ENCODE measurements at regions not wholly inside any gene's neighbourhood (a gene's known extent, or its start where the extent isn't known, plus 50 kb on each side); places are given as distances from the start of the nearest gene placed in this dataset.
"Not testable (repeated sequence)": the region's sequence is repeated elsewhere in the genome, so short reads cannot be mapped to it uniquely, and the experiment has no call there.

- 0% methylated on average over 4 of the region's 36 CpGs; no CpG with 5 or more reads in 1 of the 2 donors for WGBS, 2 donors
- H3K4me3 ChIP-seq: peak overlapping the region in 2 of 4 donors; percentile 34 to 39
- TF ChIP-seq, protein P1, sequence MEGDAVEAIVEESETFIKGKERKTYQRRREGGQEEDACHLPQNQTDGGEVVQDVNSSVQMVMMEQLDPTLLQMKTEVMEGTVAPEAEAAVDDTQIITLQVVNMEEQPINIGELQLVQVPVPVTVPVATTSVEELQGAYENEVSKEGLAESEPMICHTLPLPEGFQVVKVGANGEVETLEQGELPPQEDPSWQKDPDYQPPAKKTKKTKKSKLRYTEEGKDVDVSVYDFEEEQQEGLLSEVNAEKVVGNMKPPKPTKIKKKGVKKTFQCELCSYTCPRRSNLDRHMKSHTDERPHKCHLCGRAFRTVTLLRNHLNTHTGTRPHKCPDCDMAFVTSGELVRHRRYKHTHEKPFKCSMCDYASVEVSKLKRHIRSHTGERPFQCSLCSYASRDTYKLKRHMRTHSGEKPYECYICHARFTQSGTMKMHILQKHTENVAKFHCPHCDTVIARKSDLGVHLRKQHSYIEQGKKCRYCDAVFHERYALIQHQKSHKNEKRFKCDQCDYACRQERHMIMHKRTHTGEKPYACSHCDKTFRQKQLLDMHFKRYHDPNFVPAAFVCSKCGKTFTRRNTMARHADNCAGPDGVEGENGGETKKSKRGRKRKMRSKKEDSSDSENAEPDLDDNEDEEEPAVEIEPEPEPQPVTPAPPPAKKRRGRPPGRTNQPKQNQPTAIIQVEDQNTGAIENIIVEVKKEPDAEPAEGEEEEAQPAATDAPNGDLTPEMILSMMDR (IDR thresholded peaks at IDR 0.05): peak in 1 of 6 experiments; percentile 27
- H3K9me3 ChIP-seq; DNase-seq; H3K4me1 ChIP-seq; H3K27ac ChIP-seq; H3K36me3 ChIP-seq; intact Hi-C loops (cut with DNase I); H3K27me3 ChIP-seq: not testable (repeated sequence)
Observed at GRCh38 chr9:42550789-42551357, 367.4 kb downstream of the SPATA31A6 start.

DNA sequence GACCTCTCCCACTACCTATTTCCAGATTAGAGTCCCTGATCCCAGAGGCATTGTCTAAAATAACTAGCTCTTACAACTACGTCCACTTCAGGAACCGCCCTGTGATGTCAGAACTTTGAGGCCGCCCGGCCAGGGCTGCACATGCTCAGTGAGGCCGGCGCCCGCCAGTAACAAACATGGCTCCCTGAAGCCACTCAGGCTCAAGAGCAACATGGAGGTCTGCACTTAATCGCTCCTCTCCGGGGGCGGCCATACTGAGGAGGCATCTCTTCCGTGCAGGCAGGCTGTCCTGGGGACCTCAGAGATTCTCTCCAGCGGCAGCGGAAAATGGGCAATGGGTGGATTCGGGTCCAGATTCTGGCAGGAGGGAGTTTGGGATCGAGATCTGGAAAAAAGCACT lies 385.1 kb downstream of the SPATA31A6 start:
- not testable (repeated sequence) for DNase-seq

GRCh38 chr9:42568942-42569556 lies 385.6 kb downstream of the SPATA31A6 start:
- no CpG with 5 or more reads among the region's 34 CpGs for WGBS, 2 donors
- Histone ChIP-seq H3K4me3 (peak overlapping the region in 1 of 4 donors; percentile 47), H3K27ac (peak overlapping the region in 1 of 4 donors; percentile 42)
- intact Hi-C loops (cut with DNase I); H3K4me1 ChIP-seq; H3K36me3 ChIP-seq; DNase-seq; H3K27me3 ChIP-seq; H3K9me3 ChIP-seq: not testable (repeated sequence)

More for the DNA sequence above, 385.1 kb downstream of the SPATA31A6 start:
- WGBS, 2 donors: no CpG with 5 or more reads among the region's 15 CpGs
- H3K4me1 ChIP-seq; H3K27ac ChIP-seq; H3K9me3 ChIP-seq; intact Hi-C loops (cut with DNase I); H3K27me3 ChIP-seq; H3K36me3 ChIP-seq: not testable (repeated sequence)
- peak overlapping the region in 1 of 4 donors; percentile 39 for H3K4me3 ChIP-seq

GRCh38 chr9:42577851-42578250 lies 394.4 kb downstream of the SPATA31A6 start:
- H3K9me3 ChIP-seq; H3K27ac ChIP-seq; H3K4me3 ChIP-seq; DNase-seq; H3K36me3 ChIP-seq; intact Hi-C loops (cut with DNase I); H3K4me1 ChIP-seq; H3K27me3 ChIP-seq: not testable (repeated sequence)
- WGBS, 2 donors: 72 to 78% methylated on average over 3 to 5 of the region's 8 CpGs

Measured in esophagus squamous epithelium (tissue), 5 donors.